ENCODE measurements at regions not wholly inside any gene's neighbourhood (a gene's known extent, or its start where the extent isn't known, plus 50 kb on each side); places are given as distances from the start of the nearest gene placed in this dataset.

DNA sequence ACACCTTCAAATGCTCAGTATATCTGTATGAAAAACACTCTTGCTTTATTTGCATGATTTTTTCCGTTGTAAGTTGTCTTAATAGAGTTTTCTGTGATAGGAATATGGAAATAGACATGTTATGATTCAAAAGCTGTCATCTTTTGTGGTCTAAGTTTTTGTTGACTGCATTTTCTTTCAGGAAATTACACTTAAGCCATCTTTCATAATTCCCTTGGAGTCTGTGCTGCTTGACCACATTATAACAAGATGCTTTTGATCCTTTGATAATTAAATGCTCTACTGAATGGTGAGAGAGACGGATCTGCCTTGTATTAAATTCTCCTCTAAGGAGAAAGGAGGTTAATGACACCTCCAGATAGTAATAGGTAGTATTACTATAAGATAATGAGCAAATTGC is 272.8 kb upstream of the DAAM1 start:
- TF ChIP-seq, protein P1, sequence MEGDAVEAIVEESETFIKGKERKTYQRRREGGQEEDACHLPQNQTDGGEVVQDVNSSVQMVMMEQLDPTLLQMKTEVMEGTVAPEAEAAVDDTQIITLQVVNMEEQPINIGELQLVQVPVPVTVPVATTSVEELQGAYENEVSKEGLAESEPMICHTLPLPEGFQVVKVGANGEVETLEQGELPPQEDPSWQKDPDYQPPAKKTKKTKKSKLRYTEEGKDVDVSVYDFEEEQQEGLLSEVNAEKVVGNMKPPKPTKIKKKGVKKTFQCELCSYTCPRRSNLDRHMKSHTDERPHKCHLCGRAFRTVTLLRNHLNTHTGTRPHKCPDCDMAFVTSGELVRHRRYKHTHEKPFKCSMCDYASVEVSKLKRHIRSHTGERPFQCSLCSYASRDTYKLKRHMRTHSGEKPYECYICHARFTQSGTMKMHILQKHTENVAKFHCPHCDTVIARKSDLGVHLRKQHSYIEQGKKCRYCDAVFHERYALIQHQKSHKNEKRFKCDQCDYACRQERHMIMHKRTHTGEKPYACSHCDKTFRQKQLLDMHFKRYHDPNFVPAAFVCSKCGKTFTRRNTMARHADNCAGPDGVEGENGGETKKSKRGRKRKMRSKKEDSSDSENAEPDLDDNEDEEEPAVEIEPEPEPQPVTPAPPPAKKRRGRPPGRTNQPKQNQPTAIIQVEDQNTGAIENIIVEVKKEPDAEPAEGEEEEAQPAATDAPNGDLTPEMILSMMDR (IDR thresholded peaks at IDR 0.05): no peak
- TF ChIP-seq POLR2A (IDR thresholded peaks at IDR 0.05): no peak
